GM23338 (cell line): ENCODE measurements at regions not wholly inside any gene's neighbourhood (a gene's known extent, or its start where the extent isn't known, plus 50 kb on each side); places are given as distances from the start of the nearest gene placed in this dataset.
A peak's percentile ranks its signal among the peaks of the same experiment; 100 is the strongest.

Source experiments
- ATAC-seq: fragments of 200-7000 bp; cut with Tn5 transposase; 3 replicates; pipeline ENCODE4 v1.9.1; 2020
- DNase-seq: peaks from one replicate; pipeline ENCODE4 v3.0.0-alpha.2; 2015; ENCODE audit warnings: low spot score
- H2AFZ ChIP-seq: fragments of 200-600 bp; sonication (generic); 2 replicates; pipeline ENCODE4 v1.8.0; 2016; ENCODE audit warnings: antibody characterized with exemption, mild to moderate bottlenecking, moderate library complexity
- H3F3A ChIP-seq: fragments of 200-600 bp; sonication (generic); replicated peaks from 2 replicates; pipeline ENCODE4 v1.8.0; 2017; ENCODE audit warnings: antibody characterized with exemption, mixed run types, low read depth
- H3K27ac ChIP-seq: fragments of 200-600 bp; sonication (generic); 2 replicates; pipeline ENCODE4 v1.6.1; 2016; ENCODE audit warnings: low read depth
- H3K27me3 ChIP-seq: fragments of 200-600 bp; sonication (generic); 2 replicates; pipeline ENCODE4 v1.8.0; 2016; ENCODE audit warnings: mild to moderate bottlenecking, mixed run types, moderate library complexity; ENCODE audit not compliant: insufficient read depth
- H3K36me3 ChIP-seq: fragments of 200-600 bp; sonication (generic); 2 replicates; pipeline ENCODE4 v1.8.0; 2016; ENCODE audit warnings: mild to moderate bottlenecking; ENCODE audit not compliant: insufficient read depth
- H3K4me1 ChIP-seq: fragments of 200-600 bp; sonication (generic); 2 replicates; pipeline ENCODE4 v1.8.0; 2016; ENCODE audit warnings: mild to moderate bottlenecking, moderate library complexity; ENCODE audit not compliant: insufficient read depth
- H3K4me2 ChIP-seq: fragments of 200-600 bp; sonication (generic); 2 replicates; pipeline ENCODE4 v1.7.1; 2017; ENCODE audit warnings: mixed run types
- H3K4me3 ChIP-seq: fragments of 200-600 bp; sonication (generic); 2 replicates; pipeline ENCODE4 v1.6.1; 2016; ENCODE audit warnings: mixed run types
- H3K79me2 ChIP-seq: fragments of 200-600 bp; sonication (generic); replicated peaks from 2 replicates; pipeline ENCODE4 v1.8.0; 2017; ENCODE audit warnings: mild to moderate bottlenecking; ENCODE audit not compliant: insufficient read depth
- H3K9me2 ChIP-seq: fragments of 200-600 bp; sonication (generic); 2 replicates; pipeline ENCODE4 v1.8.0; 2017; ENCODE audit not compliant: insufficient read depth
- H4K20me1 ChIP-seq: fragments of 200-600 bp; sonication (generic); replicated peaks from 2 replicates; pipeline ENCODE4 v1.8.0; 2017; ENCODE audit warnings: mild to moderate bottlenecking; ENCODE audit not compliant: insufficient read depth
- H3K27ac Mint-ChIP-seq: 2 replicates; pipeline ENCODE4 v1.8.0; 2020; ENCODE audit warnings: inconsistent platforms, mild to moderate bottlenecking, moderate library complexity, mixed read lengths
- H3K27me3 Mint-ChIP-seq: 3 replicates; pipeline ENCODE4 v1.8.0; 2022; ENCODE audit warnings: low read depth, mild to moderate bottlenecking, moderate library complexity, mixed read lengths, inconsistent platforms; ENCODE audit not compliant: insufficient read depth, poor library complexity
- H3K36me3 Mint-ChIP-seq: 3 replicates; pipeline ENCODE4 v1.8.0; 2021; ENCODE audit warnings: low read depth, mild to moderate bottlenecking, inconsistent platforms, moderate library complexity, mixed read lengths
- H3K4me1 Mint-ChIP-seq: 3 replicates; pipeline ENCODE4 v1.8.0; 2020; ENCODE audit warnings: mild to moderate bottlenecking, inconsistent platforms, mixed read lengths
- H3K4me3 Mint-ChIP-seq: 3 replicates; pipeline ENCODE4 v1.8.0; 2021; ENCODE audit warnings: moderate library complexity, mild to moderate bottlenecking, inconsistent platforms, mixed read lengths
- H3K9me3 Mint-ChIP-seq: 3 replicates; pipeline ENCODE4 v1.8.0; 2020; ENCODE audit warnings: moderate library complexity, mild to moderate bottlenecking, inconsistent platforms, mixed read lengths
- CREB1 ChIP-seq: fragments of 250-450 bp; sonication (Bioruptor Pico); IDR thresholded peaks from 2 replicates; pipeline ENCODE4 v1.5.0; 2020; ENCODE audit warnings: low read depth, mild to moderate bottlenecking, moderate library complexity
- EZH2 ChIP-seq: fragments of 200-600 bp; sonication (generic); IDR thresholded peaks from one replicate; pipeline ENCODE4 v1.8.0; 2017; ENCODE audit warnings: antibody characterized with exemption, mild to moderate bottlenecking, low read depth; ENCODE audit not compliant: unreplicated experiment
- EZH2phosphoT487 ChIP-seq: fragments of 200-600 bp; sonication (generic); IDR thresholded peaks from one replicate; pipeline ENCODE4 v1.8.1; 2018; ENCODE audit warnings: antibody characterized with exemption; ENCODE audit not compliant: unreplicated experiment
- JUNB ChIP-seq: IDR thresholded peaks from one replicate; pipeline ENCODE4 v1.6.1; 2016; ENCODE audit warnings: antibody characterized with exemption; ENCODE audit not compliant: unreplicated experiment
- NANOG ChIP-seq: IDR thresholded peaks from 2 replicates; pipeline ENCODE4 v1.6.1; 2016; ENCODE audit warnings: antibody characterized with exemption, borderline replicate concordance
- POLR2AphosphoS5 ChIP-seq: IDR thresholded peaks from 2 replicates; pipeline ENCODE4 v1.6.1; 2016; ENCODE audit warnings: antibody characterized with exemption, low read depth
- STAT1 ChIP-seq: IDR thresholded peaks from one replicate; pipeline ENCODE4 v1.6.1; 2016; ENCODE audit warnings: antibody characterized with exemption; ENCODE audit not compliant: unreplicated experiment
- ZNF331 ChIP-seq: fragments of 250-450 bp; sonication (Bioruptor Pico); IDR thresholded peaks from 2 replicates; pipeline ENCODE4 v1.5.0; 2020; ENCODE audit warnings: low read depth, mild to moderate bottlenecking, moderate library complexity
- ZNF462 ChIP-seq: fragments of 250-450 bp; sonication (Bioruptor Pico); IDR thresholded peaks from 2 replicates; pipeline ENCODE4 v1.5.0; 2020; ENCODE audit warnings: mild to moderate bottlenecking, moderate library complexity
- TF ChIP-seq, protein P1 (sequence below): IDR thresholded peaks from one replicate; pipeline ENCODE4 v1.6.1; 2018; ENCODE audit warnings: antibody characterized with exemption; ENCODE audit not compliant: unreplicated experiment
- TF ChIP-seq, protein P2 (sequence below): IDR thresholded peaks from 2 replicates; pipeline ENCODE4 v1.6.1; 2016; ENCODE audit warnings: antibody characterized with exemption
- TF ChIP-seq, protein P3 (sequence below), 2 experiments: fragments of 200-600 bp in 1 of 2; sonication (generic) in 1 of 2; conservative IDR thresholded peaks; 2 replicates each; pipeline versions ENCODE4 v1.5.1 to v1.6.1; 2016 to 2017; ENCODE audit warnings: antibody characterized with exemption in 2 of 2, low read depth in 2 of 2, mild to moderate bottlenecking in 2 of 2, moderate library complexity in 1 of 2

DNA sequence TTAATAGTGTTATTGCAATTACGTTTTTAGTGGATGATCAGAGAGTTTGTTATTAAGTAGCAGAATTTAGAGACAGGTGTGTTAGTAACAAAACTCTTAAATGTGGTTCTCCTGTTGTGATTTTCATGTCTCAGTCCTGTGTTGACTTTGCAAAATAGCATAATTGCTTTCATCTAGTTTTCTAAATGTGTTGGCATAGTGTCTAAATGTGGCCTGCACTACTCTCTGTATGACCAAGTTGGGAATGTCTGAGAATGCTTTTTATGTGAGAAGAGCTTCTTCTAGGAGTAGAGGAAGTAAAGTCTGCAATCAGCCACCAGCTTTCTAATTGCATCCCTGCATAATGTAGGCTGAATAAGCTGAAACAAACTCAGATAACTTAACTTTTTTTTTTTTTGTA, 158.6 kb upstream of the FAT1 start:
- H2AFZ ChIP-seq, result no peak overlapping the region
- H4K20me1 ChIP-seq, result no peaks in the 10 kb centered on the region
- Mint-ChIP-seq H3K9me3 (no peaks in the 10 kb centered on the region), H3K4me1 (peaks cover 32% of the 10 kb centered on the region), H3K27ac (peak overlapping the region; percentile 11; the same call in 1 of the 2 replicates), H3K36me3 (no peaks in the 10 kb centered on the region), H3K4me3 (no peak overlapping the region), H3K27me3 (peaks cover 7% of the 10 kb centered on the region)
- H3K36me3 ChIP-seq, result no peaks in the 10 kb centered on the region
- DNase-seq (no peak), ATAC-seq (no peak)
- no peaks in the 10 kb centered on the region for H3K79me2 ChIP-seq
- no peaks in the 10 kb centered on the region for H3K27me3 ChIP-seq
- H3K27ac ChIP-seq, result no peak overlapping the region
- no peak overlapping the region for H3K4me2 ChIP-seq
- TF ChIP-seq ZNF331 (CRISPR knock-in tag) (no peak), ZNF462 (no peak), EZH2phosphoT487 (no peak), NANOG (no peak), JUNB (no peak), POLR2AphosphoS5 (no peak), CREB1 (CRISPR knock-in tag) (no peak), EZH2 (no peak), STAT1 (no peak)
- TF ChIP-seq, protein P1, sequence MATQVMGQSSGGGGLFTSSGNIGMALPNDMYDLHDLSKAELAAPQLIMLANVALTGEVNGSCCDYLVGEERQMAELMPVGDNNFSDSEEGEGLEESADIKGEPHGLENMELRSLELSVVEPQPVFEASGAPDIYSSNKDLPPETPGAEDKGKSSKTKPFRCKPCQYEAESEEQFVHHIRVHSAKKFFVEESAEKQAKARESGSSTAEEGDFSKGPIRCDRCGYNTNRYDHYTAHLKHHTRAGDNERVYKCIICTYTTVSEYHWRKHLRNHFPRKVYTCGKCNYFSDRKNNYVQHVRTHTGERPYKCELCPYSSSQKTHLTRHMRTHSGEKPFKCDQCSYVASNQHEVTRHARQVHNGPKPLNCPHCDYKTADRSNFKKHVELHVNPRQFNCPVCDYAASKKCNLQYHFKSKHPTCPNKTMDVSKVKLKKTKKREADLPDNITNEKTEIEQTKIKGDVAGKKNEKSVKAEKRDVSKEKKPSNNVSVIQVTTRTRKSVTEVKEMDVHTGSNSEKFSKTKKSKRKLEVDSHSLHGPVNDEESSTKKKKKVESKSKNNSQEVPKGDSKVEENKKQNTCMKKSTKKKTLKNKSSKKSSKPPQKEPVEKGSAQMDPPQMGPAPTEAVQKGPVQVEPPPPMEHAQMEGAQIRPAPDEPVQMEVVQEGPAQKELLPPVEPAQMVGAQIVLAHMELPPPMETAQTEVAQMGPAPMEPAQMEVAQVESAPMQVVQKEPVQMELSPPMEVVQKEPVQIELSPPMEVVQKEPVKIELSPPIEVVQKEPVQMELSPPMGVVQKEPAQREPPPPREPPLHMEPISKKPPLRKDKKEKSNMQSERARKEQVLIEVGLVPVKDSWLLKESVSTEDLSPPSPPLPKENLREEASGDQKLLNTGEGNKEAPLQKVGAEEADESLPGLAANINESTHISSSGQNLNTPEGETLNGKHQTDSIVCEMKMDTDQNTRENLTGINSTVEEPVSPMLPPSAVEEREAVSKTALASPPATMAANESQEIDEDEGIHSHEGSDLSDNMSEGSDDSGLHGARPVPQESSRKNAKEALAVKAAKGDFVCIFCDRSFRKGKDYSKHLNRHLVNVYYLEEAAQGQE, result no peak
- TF ChIP-seq, protein P2, sequence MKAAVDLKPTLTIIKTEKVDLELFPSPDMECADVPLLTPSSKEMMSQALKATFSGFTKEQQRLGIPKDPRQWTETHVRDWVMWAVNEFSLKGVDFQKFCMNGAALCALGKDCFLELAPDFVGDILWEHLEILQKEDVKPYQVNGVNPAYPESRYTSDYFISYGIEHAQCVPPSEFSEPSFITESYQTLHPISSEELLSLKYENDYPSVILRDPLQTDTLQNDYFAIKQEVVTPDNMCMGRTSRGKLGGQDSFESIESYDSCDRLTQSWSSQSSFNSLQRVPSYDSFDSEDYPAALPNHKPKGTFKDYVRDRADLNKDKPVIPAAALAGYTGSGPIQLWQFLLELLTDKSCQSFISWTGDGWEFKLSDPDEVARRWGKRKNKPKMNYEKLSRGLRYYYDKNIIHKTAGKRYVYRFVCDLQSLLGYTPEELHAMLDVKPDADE, result no peak
- TF ChIP-seq, protein P3, sequence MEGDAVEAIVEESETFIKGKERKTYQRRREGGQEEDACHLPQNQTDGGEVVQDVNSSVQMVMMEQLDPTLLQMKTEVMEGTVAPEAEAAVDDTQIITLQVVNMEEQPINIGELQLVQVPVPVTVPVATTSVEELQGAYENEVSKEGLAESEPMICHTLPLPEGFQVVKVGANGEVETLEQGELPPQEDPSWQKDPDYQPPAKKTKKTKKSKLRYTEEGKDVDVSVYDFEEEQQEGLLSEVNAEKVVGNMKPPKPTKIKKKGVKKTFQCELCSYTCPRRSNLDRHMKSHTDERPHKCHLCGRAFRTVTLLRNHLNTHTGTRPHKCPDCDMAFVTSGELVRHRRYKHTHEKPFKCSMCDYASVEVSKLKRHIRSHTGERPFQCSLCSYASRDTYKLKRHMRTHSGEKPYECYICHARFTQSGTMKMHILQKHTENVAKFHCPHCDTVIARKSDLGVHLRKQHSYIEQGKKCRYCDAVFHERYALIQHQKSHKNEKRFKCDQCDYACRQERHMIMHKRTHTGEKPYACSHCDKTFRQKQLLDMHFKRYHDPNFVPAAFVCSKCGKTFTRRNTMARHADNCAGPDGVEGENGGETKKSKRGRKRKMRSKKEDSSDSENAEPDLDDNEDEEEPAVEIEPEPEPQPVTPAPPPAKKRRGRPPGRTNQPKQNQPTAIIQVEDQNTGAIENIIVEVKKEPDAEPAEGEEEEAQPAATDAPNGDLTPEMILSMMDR (conservative IDR thresholded peaks at IDR 0.05; ENCODE audit: low read depth in 2 of 2), result no peak
- no peaks in the 10 kb centered on the region for H3F3A ChIP-seq
- H3K4me3 ChIP-seq, result no peak overlapping the region
- peaks cover 5% of the 10 kb centered on the region; the same call in 1 of the 2 replicates for H3K9me2 ChIP-seq
- peaks cover 17% of the 10 kb centered on the region for H3K4me1 ChIP-seq
